HG03196 (cell line): ENCODE measurements at regions not wholly inside any gene's neighbourhood (a gene's known extent, or its start where the extent isn't known, plus 50 kb on each side); places are given as distances from the start of the nearest gene placed in this dataset.
A peak's percentile ranks its signal among the peaks of the same experiment; 100 is the strongest.

Experiments
- ATAC-seq: cut with Tn5 transposase; IDR thresholded peaks from one replicate; pipeline ENCODE4 v1.9.1; 2021; ENCODE audit not compliant: unreplicated experiment

GRCh38 chr13:74084375-74084935 is 49.7 kb downstream of the KLF12 start:
- no peak for ATAC-seq

- no peak for ATAC-seq
Measured at GRCh38 chr13:74082741-74083160, 51.5 kb downstream of the KLF12 start.

GRCh38 chr13:74080762-74081161 is 53.4 kb downstream of the KLF12 start:
- ATAC-seq: no peak

- ATAC-seq: no peak
Measured at GRCh38 chr13:74077792-74078191, 56.4 kb downstream of the KLF12 start.

GRCh38 chr13:74077375-74077774 is 56.8 kb downstream of the KLF12 start:
- ATAC-seq: no peak

- ATAC-seq: no peak
Measured at GRCh38 chr13:74074723-74075122, 59.5 kb downstream of the KLF12 start.

- ATAC-seq: no peak
Measured at GRCh38 chr13:74073274-74073673, 60.9 kb downstream of the KLF12 start.

- ATAC-seq: no peak
Measured at GRCh38 chr13:74070513-74070912, 63.7 kb downstream of the KLF12 start.

DNA sequence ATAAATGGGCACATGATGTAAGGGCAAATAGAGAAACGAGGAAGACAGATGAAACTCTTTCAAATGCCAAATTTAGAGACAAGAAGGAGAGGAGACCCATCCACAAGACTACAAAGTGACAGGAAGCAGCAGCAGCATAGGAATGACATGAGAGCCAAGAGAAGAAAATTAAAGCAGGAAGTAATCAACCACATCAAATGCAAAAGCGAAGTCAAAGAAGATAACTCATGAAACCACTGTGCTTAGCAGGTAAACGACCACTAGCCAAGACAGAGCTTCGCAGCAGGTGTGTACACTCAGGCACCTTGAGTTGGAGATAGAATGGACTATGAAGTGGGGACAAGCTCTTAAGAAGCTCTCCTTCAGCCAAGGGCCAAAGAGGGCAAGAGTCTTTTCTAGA is 64.1 kb downstream of the KLF12 start:
- no peak for ATAC-seq

GRCh38 chr13:74068471-74068870 is 65.7 kb downstream of the KLF12 start:
- ATAC-seq: no peak

GRCh38 chr13:74067818-74068217 is 66.4 kb downstream of the KLF12 start:
- ATAC-seq: no peak

GRCh38 chr13:74066937-74067336 is 67.3 kb downstream of the KLF12 start:
- ATAC-seq: no peak

- ATAC-seq: no peak
Measured at GRCh38 chr13:74064805-74065312, 69.3 kb downstream of the KLF12 start.

DNA sequence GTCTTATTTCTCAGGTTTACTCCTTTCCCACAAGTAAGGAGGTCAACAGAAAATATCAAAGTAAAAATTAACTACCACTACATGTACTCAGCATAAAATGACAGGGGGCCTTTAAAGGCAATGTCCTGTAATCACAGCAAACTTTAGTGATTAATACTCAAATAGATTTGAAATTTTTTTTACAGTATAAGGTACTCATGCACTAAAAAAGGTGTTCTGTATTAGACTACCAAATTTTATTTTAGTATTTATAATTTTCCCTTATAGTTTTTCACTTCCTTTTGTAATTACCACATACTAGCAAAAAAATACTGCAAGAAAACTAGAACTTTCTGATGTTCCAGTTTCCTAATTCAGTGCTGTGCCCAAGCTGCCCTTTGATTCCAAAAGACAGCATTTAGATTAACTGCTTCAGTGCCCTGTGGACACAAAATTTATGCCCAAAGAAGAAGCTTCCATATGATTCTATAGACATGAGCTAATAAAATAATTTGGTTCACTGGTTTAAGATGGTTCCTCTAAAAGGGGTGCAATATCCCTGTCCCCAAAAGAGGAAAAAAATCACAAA is 70.6 kb downstream of the KLF12 start:
- no peak for ATAC-seq

DNA sequence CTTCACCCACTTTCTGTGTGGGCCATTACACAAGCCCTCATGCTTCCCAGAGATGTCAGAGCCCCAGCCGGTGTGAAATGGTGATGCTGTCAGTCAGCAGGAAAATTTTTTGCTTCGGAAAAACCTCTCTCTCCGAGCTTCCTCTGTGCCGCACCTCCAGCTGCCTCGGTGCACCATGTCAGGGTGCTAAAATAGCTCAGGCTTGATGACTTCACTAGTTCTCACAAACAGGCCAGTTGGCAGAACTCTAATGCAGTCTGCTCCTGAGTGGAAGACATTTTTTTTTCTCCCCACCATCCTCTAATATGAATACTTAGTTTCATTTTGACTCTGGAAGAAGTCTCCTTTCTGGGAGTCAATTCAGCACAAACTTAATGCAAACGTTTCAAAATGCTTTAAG is 71.3 kb downstream of the KLF12 start:
- ATAC-seq: peak; percentile 77

DNA sequence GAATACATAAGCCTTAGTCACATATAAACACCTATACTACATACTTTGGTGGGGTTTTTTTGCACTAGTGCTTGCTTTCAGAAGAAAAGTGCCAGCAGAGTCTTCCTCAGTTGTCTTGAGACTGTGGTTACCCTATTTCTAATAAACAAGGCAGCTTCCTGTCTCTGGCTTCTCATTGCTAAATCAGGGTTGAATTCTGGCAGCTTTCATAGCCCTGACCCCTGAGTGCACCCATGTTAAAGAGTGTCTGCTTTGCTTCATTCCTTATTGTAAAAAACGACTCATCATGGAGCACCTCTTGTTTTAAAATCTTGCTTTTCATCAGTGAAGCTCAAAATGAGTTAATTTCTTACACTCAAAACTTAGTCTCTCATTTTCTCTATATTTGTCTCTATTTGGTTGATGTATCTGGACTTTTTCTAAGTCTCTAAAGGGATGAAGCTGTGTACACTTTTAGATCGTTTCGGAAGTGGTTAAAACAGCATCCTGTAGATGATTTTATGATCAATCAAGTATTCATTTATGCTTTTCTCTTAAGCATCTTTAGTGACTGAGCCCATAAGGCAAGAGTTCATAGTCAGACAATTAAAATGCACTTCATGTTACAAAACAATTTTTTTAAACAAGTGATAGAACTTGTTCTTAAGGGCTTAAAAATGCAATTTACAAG is 72.1 kb downstream of the KLF12 start:
- ATAC-seq: peak; percentile 82

DNA sequence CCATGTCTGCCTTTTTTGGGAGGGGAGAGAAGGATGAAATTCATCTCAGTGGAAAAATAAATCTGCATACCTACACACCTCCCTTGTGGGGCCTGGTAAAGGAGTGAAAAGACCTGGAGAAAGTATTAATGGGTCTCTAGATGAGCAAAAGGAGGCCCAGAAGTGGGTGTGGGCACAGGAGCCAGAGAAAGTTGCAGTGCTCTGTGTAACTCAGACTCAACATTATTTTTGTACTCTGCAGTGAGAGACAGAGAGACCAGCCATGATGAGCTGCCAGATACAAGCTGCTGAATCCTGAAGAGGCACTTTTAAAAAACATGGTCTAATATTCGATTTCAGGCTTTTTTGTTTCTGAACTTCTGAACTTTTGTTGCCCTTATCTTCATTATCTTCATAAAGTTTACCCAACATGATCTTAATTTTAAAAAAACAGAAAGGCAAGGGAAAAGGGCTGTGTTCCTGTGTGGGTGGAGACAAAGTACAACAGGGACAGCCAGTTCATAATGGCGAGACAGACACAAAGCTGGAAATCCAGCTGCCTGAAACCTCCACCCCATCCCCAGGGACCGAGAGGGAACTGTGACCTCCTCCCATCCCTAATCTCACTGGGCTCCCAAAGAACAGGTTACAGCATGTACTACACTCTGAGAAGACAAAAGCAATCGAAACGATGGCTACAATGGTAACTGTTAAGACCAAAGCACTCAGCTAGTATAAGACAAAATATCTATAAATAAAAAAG is 77.2 kb downstream of the KLF12 start:
- no peak for ATAC-seq

GRCh38 chr13:74052402-74052928 is 81.7 kb downstream of the KLF12 start:
- no peak for ATAC-seq

DNA sequence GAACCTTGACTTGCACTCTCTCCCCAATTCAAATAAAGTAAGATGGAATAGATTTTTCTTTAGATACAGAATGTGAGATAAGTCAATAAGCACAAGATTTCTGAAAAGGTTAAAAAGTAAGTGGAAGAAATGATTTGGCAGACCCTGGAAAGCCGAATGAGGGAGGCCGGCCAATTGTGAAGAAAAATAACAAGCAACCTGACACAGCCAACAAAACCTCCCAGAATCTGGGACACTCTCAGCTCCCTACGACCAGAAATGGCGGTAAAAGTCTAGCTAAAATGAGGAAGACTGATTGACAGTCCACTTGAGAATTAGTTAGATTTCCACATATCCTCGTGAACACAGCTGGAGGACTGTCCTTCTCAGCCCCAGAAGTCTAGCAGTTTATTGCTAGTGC is 85.4 kb downstream of the KLF12 start:
- ATAC-seq: no peak

DNA sequence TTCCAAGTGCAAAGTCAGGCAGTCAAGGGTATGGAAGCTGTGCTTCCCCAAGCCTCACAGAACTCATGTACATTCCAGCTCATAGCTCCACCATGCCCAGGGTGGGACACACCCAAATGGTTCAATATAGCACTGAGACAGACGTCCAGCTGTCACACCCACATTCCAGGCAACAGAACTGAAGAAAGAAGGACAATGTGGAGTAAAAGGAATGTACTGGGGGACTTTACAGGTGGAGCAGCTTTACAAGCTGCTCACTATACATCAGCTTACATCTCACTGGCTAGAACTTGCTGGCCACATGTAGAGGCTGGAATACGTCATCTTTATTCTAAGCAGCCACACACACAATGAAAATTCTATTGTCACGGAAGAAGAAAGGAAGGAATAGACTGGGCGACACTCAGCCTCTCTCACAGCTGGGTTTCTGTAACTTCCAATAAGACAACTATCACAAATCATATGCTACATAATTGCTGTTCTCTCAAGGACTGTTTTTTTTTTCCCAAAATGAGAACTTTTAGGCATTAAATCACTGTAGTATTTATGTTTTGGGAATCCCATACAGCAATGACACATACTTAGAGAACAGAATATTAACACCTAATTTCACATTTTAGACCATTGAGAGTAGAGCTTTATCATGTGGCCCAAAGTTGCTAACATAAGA is 86.1 kb downstream of the KLF12 start:
- ATAC-seq: no peak

DNA sequence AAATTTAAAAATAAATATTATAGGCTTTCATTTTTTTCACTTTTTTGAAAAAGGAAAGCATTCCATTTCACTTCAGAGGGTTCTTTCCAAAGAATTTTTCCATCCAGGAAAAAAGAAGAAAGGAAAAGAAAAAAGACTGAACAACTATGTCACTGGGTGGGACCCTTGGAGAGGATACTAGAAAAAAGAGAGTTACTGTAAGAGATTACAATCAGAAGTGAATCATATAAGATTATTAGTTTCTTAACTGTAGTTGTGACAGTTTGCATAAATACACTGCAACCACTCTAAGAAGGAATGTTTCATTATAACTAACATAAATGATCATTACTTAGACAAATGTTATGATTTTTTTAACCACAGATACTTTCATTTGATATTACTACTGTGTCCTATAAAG is 87.8 kb downstream of the KLF12 start:
- ATAC-seq: no peak
